GDM1 (cell line): ENCODE measurements at regions not wholly inside any gene's neighbourhood (a gene's known extent, or its start where the extent isn't known, plus 50 kb on each side); places are given as distances from the start of the nearest gene placed in this dataset.

Source experiments
- DNase-seq: peaks from one replicate; lab custom pipeline; 2025; lab: John Stamatoyannopoulos, UW

GRCh38 chr13:76091076-76091475 is 454.9 kb downstream of the LMO7 start:
- DNase-seq, result no peak

- DNase-seq, result no peak
These were observed 450.6 kb downstream of the LMO7 start for GRCh38 chr13:76086729-76087128.

GRCh38 chr13:76067850-76068249 is 431.7 kb downstream of the LMO7 start:
- DNase-seq, result no peak

DNA sequence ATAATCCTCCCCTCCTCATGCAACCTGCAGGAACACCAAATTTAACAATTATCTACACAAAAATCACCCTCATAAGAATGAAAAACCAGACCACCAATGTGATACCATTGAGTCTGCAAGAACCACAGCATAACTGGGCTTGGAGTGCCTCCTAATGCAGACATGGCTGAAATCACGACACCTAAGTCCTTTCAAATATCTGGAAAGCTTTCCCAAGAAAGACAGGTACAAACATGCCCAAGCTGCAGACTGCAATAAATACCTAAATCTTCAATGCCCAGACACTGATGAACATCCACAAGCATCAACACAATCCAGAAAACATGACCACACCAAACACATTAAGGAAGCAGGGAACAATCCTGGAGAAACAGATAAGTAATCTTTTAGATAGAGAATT is 417.1 kb downstream of the LMO7 start:
- no peak for DNase-seq

DNA sequence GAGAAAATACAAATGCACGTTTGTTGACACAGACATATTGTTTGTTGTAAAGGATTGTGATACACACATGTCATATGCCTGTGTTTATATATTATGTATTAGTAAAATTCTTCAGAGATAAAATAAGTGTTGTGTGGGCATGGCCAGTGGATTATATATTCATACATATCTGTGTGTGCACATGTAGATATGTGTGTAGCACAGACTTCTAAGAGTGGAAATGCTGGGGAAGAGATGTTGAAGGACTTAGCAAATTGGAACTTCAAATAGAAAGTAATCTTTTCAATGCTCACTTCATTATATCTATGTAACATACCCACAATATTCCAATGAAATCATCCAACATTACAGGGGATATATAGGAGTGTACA is 413.2 kb downstream of the LMO7 start:
- DNase-seq, result no peak

- DNase-seq, result no peak
These were observed 412.7 kb downstream of the LMO7 start for GRCh38 chr13:76048675-76049375.

DNA sequence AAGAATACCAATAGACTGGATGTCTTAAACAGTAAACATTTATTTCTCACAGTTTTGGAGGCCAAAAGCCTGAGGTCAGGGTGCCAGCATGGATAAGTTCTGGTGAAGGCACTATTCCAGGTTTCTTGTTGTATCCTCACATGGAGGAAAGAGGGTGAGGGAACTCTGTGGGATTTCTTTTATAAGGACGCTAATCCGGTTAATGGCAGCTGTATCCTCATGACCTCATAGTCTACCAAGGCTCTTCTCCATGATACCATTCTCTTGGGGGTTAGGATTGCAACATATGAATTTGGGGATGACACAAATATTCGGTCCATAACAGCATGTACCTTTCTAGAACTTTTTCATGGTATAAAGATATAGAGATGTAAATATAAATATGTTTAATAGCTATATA is 412.0 kb downstream of the LMO7 start:
- DNase-seq, result no peak

- no peak for DNase-seq
These were observed 407.7 kb downstream of the LMO7 start for GRCh38 chr13:76043874-76044273.

DNA sequence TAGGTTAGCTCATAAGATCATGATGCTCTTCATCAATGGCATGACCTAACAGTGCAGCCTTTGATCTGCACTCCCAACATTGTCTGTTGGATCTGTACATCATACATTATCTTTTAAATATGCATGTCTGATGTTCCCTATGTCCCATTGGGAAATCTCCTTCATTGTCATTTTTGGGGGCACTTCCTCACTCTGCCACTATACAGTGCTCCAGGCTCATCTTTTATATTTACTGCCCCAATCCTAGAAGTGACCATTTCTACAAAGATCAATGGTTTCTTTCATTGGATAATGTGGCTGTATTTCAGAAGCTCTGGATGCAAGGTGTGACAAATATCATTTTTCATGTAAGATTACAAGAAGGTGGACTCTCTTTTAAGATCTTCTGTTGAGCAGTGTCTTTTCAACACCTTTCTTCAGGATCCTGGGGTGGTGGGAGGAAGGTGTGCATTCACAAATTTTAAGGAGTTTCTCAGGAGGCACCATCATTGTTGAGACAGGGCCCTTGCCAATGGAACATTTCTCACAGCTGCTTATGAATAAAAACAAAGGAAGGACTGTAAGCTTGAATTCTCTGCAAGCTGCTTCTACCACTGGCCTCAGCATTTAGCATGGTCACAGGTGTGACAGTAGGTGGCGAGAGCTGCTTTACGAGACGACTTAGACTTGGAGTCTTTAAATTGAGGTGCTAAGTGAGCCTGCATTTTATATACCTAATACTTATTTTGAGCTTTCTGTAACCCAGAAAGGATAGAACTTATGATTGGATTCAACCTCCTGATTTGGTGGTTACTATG is 403.0 kb downstream of the LMO7 start:
- no peak for DNase-seq

GRCh38 chr13:76036176-76036575 is 400.0 kb downstream of the LMO7 start:
- DNase-seq, result no peak

DNA sequence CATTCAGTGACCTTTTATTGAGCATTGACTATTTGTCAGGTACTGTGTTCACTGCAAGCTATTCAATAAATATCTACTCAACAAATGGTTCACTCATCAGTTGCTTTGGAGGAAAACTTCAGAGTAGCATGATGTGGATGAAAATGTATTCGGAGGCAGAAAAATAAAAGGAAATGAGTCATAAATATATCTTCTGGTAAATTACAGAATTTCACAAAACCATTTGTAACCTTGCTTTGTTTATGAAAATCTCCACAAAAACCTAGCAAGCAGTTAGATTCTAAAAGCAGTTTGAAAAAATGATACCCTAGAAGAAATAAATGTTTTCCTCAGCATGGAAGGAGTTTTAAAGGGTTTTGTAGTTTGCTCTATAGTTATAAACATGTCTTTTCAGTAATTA is 399.6 kb downstream of the LMO7 start:
- no peak for DNase-seq

- no peak for DNase-seq
These were observed 393.6 kb downstream of the LMO7 start for GRCh38 chr13:76029706-76030105.

DNA sequence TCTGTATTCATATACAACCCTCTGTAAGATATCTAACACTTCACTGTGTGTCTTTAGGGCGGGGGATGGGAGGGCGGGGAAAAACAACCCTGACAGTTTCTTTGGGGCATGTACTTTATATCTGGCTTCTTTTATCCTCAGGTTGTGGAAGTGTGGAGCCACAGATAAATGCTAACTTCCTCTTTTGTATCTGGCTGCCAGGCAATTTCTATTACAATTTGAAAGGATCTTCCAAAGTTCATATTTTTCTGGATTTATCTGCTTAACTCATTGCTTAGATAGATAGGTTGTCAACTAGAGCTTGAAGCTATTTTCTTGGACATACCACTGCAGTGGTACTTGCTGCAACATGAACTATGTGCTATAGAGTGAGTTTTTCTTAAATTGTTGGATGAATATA is 393.0 kb downstream of the LMO7 start:
- DNase-seq, result peak; percentile 82

DNA sequence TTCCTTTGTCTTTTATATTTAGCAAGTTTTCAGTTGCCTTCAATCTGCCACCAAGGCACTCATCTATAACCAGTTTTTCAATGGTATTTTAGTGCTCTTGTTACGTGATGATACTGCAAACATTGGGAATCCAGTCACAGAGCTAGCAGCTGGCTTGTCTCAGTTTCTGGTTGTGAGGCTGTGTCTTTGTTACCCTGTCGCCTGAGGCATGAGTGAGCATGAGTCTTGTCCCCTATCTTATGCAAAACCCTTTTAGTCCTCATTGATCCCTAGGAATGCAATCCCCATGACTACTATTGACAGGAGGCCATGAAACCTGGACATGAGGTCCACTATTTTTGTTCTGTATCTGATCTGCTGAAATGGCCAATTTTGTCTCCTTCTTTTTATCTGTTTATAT is 391.0 kb downstream of the LMO7 start:
- no peak for DNase-seq

DNA sequence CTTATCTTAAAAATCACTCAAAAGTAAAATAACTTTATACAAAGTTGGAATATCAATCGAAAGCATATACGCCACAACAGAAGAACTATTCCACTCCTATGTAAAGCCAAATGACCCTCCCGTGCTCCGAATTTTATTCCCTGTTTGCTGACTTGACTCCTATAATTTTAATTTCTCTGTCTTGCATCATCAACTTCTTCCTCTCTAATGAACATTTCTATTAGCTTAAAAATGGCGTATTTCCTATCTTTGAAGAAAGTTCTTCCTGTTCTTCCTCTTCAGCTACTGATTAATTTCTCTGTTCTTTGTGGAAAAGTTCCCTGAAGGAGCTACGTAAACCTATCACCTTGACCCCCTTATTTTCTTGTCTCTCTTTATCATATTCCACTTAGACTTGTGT is 389.3 kb downstream of the LMO7 start:
- no peak for DNase-seq

DNA sequence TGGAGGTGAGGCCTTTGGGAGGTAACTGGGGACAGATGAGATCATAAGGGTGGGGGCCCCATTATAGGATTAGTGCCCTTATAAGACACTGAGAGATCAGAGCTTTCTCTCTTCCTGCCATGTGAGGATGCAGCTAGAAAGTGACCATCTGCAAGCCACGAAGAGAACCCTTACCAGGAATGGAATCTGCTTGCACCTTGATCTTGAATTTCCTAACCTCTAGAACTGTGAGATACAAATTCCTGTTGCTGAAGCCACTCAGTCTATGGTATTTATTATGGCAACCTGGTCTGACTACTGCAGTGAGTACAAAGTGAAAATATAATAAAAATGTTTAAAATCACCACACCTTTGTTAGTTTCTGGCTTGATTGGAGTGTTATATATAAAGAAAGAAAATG is 388.0 kb downstream of the LMO7 start:
- DNase-seq, result no peak

- no peak for DNase-seq
These were observed 387.5 kb downstream of the LMO7 start for GRCh38 chr13:76023652-76024051.

GRCh38 chr13:76020421-76020955 is 384.4 kb downstream of the LMO7 start:
- no peak for DNase-seq

DNA sequence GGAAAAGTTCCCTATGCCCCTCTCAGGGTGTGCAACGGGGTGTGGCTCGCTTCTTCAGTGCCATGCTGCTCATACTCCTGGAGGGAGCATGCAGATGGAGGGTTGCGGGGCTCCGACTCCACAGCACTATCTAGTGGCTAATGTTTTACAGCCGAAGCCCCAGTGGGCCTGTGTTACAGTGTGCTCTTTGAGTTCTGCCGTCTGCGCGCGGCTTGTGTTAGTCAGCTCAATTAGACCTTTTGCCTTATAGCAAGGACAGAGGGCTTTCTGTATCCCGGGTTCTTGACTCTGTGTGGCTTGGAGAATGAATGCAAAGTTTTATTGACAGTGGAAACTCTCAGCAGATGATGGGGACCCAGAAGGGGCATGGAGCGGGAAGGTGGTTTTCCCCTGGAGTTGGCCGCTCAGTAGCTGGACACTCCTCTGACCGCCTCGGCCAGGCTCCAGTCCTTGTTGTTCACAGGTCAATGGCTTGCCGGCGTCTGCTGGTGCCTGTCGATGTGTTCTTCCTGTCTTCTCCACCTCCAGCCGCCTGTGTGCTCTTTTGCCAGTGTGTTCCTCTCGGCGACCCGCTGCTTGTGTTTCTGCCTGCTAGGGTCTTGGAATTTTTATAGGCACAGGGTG is 383.4 kb downstream of the LMO7 start:
- DNase-seq, result no peak

DNA sequence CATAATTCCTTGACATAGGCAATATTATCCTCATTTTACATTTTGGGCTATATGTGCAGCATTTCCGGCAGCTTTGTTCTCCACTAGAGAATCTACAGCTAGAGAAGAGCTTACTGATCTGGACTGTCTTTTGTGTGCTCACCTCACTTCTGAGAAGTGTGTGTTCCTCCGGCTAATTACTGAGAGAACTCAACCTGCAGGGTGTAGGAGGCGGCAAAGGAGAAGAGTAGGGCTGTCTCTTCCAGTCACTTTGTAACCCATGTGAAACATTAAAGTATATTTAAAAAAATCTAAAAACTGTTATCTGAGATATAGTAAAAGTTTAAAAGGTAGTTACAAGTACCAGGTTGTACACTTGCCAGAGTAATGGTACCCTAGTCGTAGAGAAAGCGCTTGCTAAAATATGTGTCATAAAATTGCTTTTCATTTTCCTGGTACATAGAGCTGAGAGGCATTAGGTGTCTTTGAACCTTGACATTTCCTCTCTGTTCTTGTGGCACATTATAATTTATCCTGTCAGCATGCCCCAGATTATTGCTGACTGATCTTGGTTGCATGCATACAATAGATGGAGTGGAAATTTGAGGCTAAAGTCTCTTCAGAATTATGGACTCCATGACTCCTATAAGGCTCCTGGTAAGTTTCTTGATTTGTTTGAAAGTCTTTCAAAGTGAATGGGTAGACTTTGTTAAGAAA is 381.9 kb downstream of the LMO7 start:
- DNase-seq, result no peak

- DNase-seq, result peak; percentile 17
These were observed 380.8 kb downstream of the LMO7 start for GRCh38 chr13:76016799-76017400.
